ENCODE measurements at regions not wholly inside any gene's neighbourhood (a gene's known extent, or its start where the extent isn't known, plus 50 kb on each side); places are given as distances from the start of the nearest gene placed in this dataset.
A peak's percentile ranks its signal among the peaks of the same experiment; 100 is the strongest.

- no peaks in the 10 kb centered on the region for H3K9me3 ChIP-seq (ENCODE audit: control insufficient read depth, insufficient read depth, low read depth, low read length)
- H3K36me3 ChIP-seq (ENCODE audit: control insufficient read depth in 2 of 2, insufficient read depth in 1 of 2, low read length in 2 of 2), result no peaks in the 10 kb centered on the region
- TF ChIP-seq ZNF157 (tag by site-specific recombination; IDR thresholded peaks at IDR 0.05) (no peak), ZNF600 (tag by site-specific recombination; IDR thresholded peaks at IDR 0.05) (no peak), ZNF48 (tag by site-specific recombination; IDR thresholded peaks at IDR 0.05) (no peak), PBX3 (CRISPR knock-in tag; IDR thresholded peaks at IDR 0.05) (no peak), ZNF24 (tag by site-specific recombination; IDR thresholded peaks at IDR 0.05) (no peak), ZNF544 (tag by site-specific recombination; IDR thresholded peaks at IDR 0.05) (no peak), ZNF704 (tag by site-specific recombination; IDR thresholded peaks at IDR 0.05) (no peak), ZNF518A (tag by site-specific recombination; conservative IDR thresholded peaks at IDR 0.05; ENCODE audit: low read depth) (no peak)
- ChIA-PET POLR2A (no interaction called here), CTCF (no interaction called here)
- H3K4me1 ChIP-seq (ENCODE audit: control insufficient read depth, insufficient read depth, low read length), result no peaks in the 10 kb centered on the region
- no peak overlapping the region for H3K27ac ChIP-seq (ENCODE audit: extremely low read depth, low read depth, low read length)
- H3K4me3 ChIP-seq (ENCODE audit: low read depth, low read length), result no peak overlapping the region
These were observed 147.5 kb downstream of the RAB11FIP2 start for GRCh38 chr10:117899181-117899683.

GRCh38 chr10:117900280-117900679 is 146.5 kb downstream of the RAB11FIP2 start:
- Histone ChIP-seq H3K9me3 (ENCODE audit: control insufficient read depth, insufficient read depth, low read depth, low read length) (no peaks in the 10 kb centered on the region), H3K4me1 (ENCODE audit: control insufficient read depth, insufficient read depth, low read length) (no peaks in the 10 kb centered on the region), H3K27ac (ENCODE audit: extremely low read depth, low read depth, low read length) (no peak overlapping the region), H3K4me3 (ENCODE audit: low read depth, low read length) (no peak overlapping the region), H3K36me3 (ENCODE audit: control insufficient read depth in 2 of 2, insufficient read depth in 1 of 2, low read length in 2 of 2) (no peaks in the 10 kb centered on the region)
- ChIA-PET CTCF (no interaction called here), POLR2A (no interaction called here)
- TF ChIP-seq YY2 (tag by site-specific recombination; IDR thresholded peaks at IDR 0.05) (no peak), PBX3 (CRISPR knock-in tag; IDR thresholded peaks at IDR 0.05) (no peak), ZNF416 (tag by site-specific recombination; IDR thresholded peaks at IDR 0.05) (no peak), ATF2 (tag by site-specific recombination; IDR thresholded peaks at IDR 0.05; ENCODE audit: low read depth) (no peak), SCRT2 (tag by site-specific recombination; IDR thresholded peaks at IDR 0.05) (peak; percentile 77), ZNF830 (tag by site-specific recombination; IDR thresholded peaks at IDR 0.05; ENCODE audit: low read depth) (no peak), ZNF544 (tag by site-specific recombination; IDR thresholded peaks at IDR 0.05) (no peak), SCRT1 (tag by site-specific recombination; IDR thresholded peaks at IDR 0.05; ENCODE audit: borderline replicate concordance) (peak; percentile 63; the same call in 1 of the 2 replicates)
